LNCaP clone FGC (cell line): ENCODE measurements at regions not wholly inside any gene's neighbourhood (a gene's known extent, or its start where the extent isn't known, plus 50 kb on each side); places are given as distances from the start of the nearest gene placed in this dataset.

ENCODE experiments used
- DNase-seq: peaks from one replicate; pipeline ENCODE4 v3.0.0-alpha.2; 2011; ENCODE audit warnings: low read depth
- H3K4me3 ChIP-seq: 2 replicates; pipeline ENCODE4 v1.5.1; 2011; ENCODE audit warnings: mild to moderate bottlenecking, low read depth, low read length, control low read depth
- TF ChIP-seq, protein P1 (sequence below): IDR thresholded peaks from 2 replicates; pipeline ENCODE4 v1.5.1; 2012; ENCODE audit warnings: mild to moderate bottlenecking; ENCODE audit not compliant: control insufficient read depth, insufficient read depth; ENCODE audit errors: extremely low read depth

DNA sequence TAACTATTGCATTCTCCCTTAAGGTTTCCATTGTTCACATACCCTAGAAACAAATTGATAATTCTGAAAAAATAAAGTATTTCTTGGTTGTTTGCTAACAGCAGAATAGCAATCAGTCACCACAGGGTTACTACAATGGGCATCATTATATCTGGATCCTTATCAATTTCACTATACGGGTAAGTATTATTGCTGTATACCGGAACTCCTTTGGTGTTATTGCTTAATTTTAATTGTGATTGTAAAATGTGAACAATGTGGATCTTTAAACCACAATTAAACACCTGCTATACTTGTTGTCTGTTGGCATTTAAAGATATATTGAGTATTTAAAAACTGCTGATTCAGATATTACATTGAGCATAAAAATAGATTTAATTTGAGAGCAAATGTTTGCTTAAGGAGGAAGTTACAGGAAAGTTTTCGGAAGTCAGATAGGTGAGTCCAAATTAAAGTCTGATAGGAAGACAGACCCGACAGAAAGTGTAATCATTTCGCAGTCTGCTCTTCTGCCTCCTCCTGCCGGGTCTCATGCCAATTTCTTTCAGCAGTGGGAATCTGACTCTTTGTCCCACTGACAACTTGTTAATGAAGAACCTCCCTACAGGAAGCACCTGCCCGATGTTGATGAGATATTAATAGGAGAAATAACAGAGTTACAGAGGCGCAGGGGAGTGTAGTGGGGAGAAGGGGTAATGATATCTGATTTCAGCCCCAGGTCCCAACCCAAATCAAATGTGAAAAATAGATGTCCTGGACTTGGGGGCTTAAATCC lies 169.7 kb upstream of the TBC1D5 start:
- DNase-seq: no peak
- 0 out of 2 replicates have a peak overlapping the region, but pooled peaks have one; percentile 2 for H3K4me3 ChIP-seq
- TF ChIP-seq, protein P1, sequence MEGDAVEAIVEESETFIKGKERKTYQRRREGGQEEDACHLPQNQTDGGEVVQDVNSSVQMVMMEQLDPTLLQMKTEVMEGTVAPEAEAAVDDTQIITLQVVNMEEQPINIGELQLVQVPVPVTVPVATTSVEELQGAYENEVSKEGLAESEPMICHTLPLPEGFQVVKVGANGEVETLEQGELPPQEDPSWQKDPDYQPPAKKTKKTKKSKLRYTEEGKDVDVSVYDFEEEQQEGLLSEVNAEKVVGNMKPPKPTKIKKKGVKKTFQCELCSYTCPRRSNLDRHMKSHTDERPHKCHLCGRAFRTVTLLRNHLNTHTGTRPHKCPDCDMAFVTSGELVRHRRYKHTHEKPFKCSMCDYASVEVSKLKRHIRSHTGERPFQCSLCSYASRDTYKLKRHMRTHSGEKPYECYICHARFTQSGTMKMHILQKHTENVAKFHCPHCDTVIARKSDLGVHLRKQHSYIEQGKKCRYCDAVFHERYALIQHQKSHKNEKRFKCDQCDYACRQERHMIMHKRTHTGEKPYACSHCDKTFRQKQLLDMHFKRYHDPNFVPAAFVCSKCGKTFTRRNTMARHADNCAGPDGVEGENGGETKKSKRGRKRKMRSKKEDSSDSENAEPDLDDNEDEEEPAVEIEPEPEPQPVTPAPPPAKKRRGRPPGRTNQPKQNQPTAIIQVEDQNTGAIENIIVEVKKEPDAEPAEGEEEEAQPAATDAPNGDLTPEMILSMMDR: no peak

DNA sequence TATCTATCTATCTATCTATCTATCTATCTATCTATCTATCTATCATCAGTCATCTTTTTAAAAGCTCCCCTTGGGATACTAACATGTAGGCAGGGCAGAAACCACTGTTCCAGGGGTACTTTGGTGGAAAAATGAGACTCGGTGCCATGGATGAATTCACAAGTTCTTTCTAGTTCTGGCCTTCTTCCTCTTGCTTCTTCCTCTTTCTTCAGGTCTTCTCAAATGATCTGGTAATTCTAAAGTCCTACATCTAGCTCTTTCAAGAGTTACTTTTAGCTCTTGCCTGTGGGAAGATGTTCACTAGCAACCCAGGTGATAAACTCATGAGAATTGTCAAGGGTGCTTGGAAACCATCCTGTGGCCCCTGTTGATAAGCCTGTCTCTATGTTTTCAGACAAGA lies 168.5 kb upstream of the TBC1D5 start:
- no peak overlapping the region for H3K4me3 ChIP-seq
- no peak for DNase-seq

DNA sequence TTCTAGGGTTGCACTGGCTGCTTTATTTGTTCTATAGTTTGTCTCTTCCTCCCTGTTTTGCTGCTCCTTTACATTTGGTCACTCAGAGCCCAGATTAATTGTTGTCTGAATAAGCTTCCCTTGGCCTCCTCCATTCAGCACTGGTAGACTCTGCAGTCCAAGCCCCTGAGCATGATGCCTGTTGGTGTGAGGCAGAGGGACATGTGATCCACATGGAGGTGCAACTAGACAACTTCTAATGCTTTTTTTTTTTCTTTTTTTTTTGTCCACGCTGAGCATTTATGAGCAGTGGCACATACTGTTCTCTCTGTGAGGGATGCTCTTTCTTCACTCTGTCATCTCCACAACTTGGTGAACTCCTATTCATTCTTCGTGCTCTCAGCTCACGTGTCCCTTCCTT lies 167.3 kb upstream of the TBC1D5 start:
- TF ChIP-seq, protein P1: no peak
- no peak overlapping the region for H3K4me3 ChIP-seq
- DNase-seq: no peak

More for the DNA sequence above, 168.5 kb upstream of the TBC1D5 start:
- TF ChIP-seq, protein P1: no peak

DNA sequence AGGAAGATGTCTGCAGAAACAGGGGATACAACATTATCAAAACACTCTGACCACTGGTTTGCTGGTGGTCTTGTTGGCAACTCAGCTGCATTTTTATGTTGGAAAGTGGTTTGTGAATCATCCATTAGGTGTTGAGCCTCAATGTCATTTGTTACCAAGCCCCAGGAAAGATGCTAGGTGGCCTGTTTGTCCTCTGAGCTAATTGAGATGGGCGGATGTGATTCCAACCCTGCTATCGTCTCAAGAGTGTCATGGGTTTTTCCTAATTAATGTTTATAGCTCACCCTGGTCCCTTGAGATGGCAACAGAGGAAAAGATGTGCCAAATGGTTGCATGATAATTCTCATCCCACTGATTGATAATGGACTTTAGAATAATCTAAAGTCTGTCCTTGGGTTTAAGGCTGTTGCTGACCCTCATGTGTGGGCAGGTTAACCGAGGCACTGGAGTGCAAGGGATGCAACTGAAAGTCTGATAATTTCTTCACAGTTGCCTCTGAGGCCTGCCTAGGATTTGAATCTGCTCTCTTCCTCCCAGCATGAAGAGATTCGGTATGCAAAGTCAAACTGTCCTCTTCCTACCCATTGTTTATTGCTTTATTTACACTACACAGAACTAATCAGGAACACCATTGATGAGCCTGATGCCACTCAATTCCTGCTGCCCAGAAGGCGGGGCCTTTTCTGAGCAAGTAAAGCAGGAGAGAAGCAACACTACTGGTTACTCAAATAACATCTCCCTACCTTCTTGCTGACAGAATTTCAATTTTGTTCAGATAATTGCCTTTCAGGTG lies 166.2 kb upstream of the TBC1D5 start:
- DNase-seq: no peak
- TF ChIP-seq, protein P1: no peak
- no peak overlapping the region for H3K4me3 ChIP-seq

DNA sequence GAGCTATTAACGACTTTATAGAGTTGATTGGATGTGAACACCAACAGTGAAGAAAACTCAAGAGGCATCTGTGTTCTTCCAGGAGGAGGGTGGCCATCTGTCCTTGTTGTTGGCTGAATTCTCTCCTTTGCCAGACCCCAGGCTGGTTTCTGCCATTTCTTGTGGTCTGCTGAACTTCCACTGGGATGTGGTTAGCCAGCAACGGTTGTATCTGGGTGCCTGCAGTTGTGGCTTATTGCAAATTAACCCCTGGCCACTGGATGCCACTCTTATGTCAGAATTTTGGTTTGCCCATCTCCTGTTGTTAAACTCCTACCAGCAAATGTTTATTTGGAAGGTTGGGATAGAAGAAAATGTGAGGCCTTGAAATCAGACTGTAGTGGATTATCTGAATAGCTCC lies 163.6 kb upstream of the TBC1D5 start:
- no peak overlapping the region for H3K4me3 ChIP-seq
- DNase-seq: no peak
- TF ChIP-seq, protein P1: no peak

DNA sequence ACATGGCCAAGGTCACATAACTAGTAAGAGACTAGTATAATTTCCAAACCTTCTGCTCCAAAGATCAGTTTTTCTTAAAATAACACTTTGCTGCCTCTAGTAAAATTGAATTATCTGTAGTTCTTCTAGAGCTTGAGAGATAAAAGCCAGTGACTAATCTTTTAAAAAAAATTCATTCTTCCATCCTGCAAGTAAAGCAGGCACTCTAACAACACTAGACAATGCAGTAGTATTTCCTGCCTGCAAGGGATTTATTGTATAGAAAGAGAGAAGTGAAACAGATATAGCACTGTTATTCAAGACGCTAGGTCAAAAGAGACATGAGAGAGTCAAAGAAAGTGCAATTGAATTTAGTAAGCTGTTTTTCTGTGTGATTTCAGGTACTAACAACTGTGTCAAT lies 159.5 kb upstream of the TBC1D5 start:
- TF ChIP-seq, protein P1: no peak
- DNase-seq: no peak
- no peak overlapping the region for H3K4me3 ChIP-seq
